Umbilical cord (tissue), 1 donor: ENCODE measurements at regions not wholly inside any gene's neighbourhood (a gene's known extent, or its start where the extent isn't known, plus 50 kb on each side); places are given as distances from the start of the nearest gene placed in this dataset.

Experiments
- DNase-seq: peaks from one replicate; pipeline ENCODE4 v3.0.0-alpha.2; 2015; ENCODE audit warnings: low spot score

DNA sequence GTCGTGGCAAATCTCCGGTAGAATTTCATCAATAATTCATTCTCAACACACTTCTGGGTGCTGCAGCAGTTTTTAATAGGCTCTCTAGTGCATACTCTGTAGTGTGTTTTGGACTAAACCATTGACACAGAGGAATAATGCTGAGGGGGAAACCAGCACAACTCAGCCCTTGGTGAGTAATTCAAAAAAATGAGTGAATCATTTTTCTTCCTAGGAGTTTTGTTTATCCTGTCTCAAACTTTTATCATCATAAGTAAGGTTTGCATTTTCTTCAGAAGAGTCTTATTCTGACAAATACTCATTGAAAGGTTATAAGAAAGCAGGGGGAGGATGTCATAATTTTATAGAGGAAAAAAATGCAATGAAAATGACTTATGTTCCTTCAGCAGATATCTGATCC lies 2542.7 kb downstream of the PCDH7 start:
- DNase-seq: no peak

DNA sequence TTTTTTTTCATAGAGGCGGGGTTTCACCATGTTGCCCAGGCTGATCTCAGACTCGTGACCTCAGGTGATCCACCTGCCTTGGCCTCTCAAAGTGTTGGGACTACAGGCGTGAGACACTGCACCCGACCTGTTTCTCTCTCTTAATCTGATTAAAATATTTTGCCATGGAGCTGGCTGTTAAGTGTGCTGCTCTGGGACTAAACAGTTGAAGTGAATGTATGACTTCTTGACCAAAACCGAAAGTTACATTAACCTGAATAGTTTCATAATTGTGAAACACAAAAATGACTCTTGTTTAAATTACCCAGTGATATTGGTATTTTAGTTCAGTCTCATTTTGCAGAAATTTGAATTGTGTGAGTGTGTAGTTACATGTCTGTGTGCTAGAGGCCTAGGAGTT lies 2548.6 kb downstream of the PCDH7 start:
- no peak for DNase-seq

- no peak for DNase-seq
Observed at GRCh38 chr4:33270403-33270802, 2550.2 kb downstream of the PCDH7 start.

- no peak for DNase-seq
Observed at GRCh38 chr4:33272722-33273121, 2552.6 kb downstream of the PCDH7 start.

DNA sequence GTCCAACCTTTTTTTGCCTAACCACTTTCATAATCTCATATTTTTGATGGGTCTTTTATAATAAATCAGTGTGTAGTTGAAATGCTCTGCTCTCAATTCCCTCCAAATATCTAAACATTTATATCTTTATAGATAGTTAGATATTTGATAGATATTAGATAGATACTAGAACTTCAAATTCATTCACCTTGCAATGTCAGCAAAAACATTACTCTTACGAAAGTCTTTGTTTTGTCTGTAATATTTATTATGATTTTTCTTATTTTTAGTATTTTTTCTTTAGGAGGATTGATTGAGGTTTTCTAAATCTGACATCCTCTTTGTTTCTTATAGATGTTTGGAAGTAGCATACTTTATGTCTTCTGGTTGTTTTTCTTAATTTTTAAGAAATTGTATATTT lies 2563.6 kb downstream of the PCDH7 start:
- DNase-seq: no peak

DNA sequence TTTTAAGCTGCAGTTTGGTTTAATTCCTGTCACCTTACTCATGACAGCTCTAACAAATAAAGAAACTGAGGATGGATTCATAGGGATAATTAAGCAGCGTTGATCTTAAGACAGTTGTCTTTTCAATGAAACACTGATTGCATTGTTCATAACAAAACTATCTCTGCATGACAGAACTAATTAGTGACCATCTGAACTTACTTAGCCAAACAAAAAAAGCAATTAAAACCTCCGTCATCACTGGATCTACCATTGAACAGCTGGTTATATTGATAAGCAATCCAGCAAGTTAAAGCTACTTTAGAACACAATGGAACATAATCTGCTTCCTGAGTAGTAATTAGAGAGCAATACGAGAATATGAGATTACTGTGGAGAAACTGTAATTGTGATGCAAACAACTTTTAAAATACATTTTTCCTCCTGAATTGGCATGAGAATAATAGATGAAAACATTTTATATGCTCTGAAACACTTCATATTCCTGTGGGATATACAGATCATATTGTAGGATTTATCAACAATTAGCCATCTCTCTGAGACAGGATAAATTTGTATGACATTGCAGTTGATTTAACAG lies 2576.8 kb downstream of the PCDH7 start:
- DNase-seq: peak; percentile 8

DNA sequence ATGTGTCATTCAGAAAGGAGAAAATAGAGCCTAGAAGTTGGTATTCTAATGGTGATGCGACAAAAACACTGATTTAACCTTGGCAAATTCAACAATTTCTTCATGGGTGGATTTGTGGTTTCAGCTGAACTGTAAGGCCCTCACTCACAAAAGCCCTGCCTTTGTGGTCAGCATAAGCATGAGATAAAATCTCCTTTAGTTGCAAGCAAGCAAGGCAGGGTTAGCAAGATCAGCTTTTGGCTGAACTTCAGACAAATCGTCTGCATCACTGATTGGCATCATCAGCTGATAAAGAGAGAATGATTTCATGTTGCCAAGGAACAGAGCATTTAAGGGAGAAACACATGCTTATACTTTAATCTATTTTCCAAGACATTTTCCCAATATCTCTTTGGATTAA lies 2582.2 kb downstream of the PCDH7 start:
- peak; percentile 99 for DNase-seq

GRCh38 chr4:33306131-33306530 lies 2586.0 kb downstream of the PCDH7 start:
- DNase-seq: no peak

DNA sequence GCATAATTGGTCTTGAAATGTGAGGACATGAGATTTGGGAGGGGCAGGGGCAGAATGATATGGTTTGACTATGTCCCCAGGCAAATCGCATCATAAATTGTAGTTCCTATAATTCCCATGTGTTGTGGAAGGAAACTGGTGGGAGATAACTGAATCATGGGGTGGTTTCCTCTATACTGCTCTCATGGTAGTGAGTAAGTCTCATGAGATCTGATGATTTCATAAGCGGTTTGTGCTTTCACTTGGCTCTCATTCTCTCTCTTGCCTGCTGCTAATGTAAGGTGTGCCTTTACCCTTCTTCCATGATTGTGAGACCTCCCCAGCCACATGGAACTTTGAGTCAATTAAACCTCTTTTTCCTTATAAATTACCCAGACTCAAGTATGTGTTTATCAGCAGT lies 2595.9 kb downstream of the PCDH7 start:
- no peak for DNase-seq

- DNase-seq: no peak
Observed at GRCh38 chr4:33316578-33316977, 2596.4 kb downstream of the PCDH7 start.

GRCh38 chr4:33323393-33323792 lies 2603.2 kb downstream of the PCDH7 start:
- DNase-seq: no peak

DNA sequence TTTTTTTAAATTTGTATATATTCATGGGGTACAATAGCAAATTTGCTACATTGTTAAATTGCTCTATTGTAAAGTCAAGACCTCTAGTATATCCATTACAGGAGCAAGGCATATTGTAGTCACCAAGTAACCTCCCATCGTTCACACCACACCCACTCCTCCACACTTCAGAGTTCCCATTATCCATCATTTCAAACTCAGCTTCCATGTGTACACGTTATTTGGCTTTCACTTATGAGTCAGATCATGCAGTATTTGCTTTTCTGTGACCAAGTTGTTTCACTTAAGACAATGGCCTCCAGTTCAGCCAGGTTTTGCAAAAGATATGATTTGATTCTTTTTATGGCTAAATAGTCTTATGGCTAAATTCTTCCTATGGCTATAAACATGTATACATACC lies 2614.2 kb downstream of the PCDH7 start:
- no peak for DNase-seq

DNA sequence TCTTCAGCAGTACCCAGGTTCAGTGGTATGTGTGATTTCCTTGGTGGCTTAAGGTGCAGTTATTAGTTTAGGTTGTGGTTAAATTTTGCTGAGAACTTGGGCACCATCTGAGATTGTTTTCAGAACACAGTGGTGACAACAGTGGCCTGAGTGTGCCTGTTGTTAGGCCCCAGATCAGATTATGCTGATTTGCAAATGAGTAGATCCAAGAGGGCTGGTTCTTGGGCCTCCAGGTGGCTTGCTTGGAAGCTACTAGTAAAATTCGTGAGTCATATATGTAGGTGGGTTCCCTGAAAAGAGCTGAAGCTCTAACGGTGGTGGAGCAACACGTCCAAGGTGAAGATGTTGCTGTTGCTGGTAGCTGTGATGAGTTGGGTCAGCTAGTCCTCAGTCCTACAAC lies 2619.6 kb downstream of the PCDH7 start:
- DNase-seq: no peak

GRCh38 chr4:33340168-33340567 lies 2620.0 kb downstream of the PCDH7 start:
- DNase-seq: no peak

DNA sequence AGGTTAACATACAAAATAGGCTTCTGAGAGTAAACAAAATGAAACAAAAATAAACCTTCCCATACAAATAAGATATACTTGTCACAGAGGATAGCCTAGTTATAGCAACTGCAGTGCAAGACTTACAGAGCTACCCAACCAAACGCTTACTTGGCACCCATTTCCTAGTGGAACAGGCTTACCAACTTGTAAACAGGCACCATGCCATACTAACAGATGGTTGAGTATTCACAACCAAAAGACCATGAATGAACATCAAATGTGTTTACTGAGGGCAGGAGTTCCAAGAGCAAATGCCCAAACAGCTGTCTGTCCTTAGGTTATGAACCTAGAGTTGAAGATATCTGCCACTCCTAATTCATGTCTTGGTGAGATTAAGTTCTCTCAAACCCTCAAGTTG lies 2629.2 kb downstream of the PCDH7 start:
- no peak for DNase-seq

- no peak for DNase-seq
Observed at GRCh38 chr4:33357121-33357520, 2637.0 kb downstream of the PCDH7 start.

- no peak for DNase-seq
Observed at GRCh38 chr4:33369446-33369845, 2649.3 kb downstream of the PCDH7 start.

- DNase-seq: peak; percentile 7
Observed at GRCh38 chr4:33381816-33382215, 2661.6 kb downstream of the PCDH7 start.

GRCh38 chr4:33386764-33387163 lies 2666.6 kb downstream of the PCDH7 start:
- no peak for DNase-seq

- no peak for DNase-seq
Observed at GRCh38 chr4:33390976-33391375, 2670.8 kb downstream of the PCDH7 start.

GRCh38 chr4:33395731-33396485 lies 2675.7 kb downstream of the PCDH7 start:
- DNase-seq: no peak

DNA sequence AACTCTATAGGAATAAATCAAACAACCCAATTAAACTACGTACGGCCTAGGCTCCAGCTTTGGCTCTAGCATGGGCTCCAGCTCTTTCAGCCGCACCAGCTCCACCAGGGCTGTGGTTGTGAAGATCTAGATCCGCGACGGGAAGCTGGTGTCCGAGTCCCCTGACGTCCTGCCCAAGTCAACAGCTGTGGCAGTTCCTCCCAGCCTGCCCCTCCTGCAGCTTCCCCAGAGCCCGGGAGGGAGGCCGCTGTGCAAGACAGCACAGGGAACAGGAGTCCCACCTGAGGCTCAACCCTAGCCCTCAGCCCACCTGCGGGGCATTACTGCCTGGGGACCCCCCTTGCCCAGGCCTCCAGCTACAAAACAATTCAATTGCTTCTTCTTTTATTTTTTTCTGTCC lies 2680.3 kb downstream of the PCDH7 start:
- DNase-seq: no peak

GRCh38 chr4:33407496-33407895 lies 2687.3 kb downstream of the PCDH7 start:
- no peak for DNase-seq

GRCh38 chr4:33411182-33411581 lies 2691.0 kb downstream of the PCDH7 start:
- no peak for DNase-seq
